Mesendoderm (in vitro differentiated cells): ENCODE measurements at regions not wholly inside any gene's neighbourhood (a gene's known extent, or its start where the extent isn't known, plus 50 kb on each side); places are given as distances from the start of the nearest gene placed in this dataset.
"Not testable (repeated sequence)": the region's sequence is repeated elsewhere in the genome, so short reads cannot be mapped to it uniquely, and the experiment has no call there.

Experiments used
- DNase-seq: peaks from one replicate; pipeline ENCODE4 v3.0.0; 2013
- H2AK5ac ChIP-seq: 2 replicates; pipeline ENCODE4 v1.6.1; 2013; ENCODE audit warnings: low read length, inconsistent platforms
- H2BK120ac ChIP-seq: 2 replicates; pipeline ENCODE4 v1.6.1; 2013; ENCODE audit warnings: low read depth, mild to moderate bottlenecking, low read length, moderate library complexity, mixed read lengths
- H2BK15ac ChIP-seq: replicated peaks from 2 replicates; pipeline ENCODE4 v1.6.1; 2013; ENCODE audit warnings: low read depth, mild to moderate bottlenecking, moderate library complexity
- H2BK5ac ChIP-seq: 2 replicates; pipeline ENCODE4 v1.6.1; 2013; ENCODE audit warnings: low read length, inconsistent platforms
- H3K18ac ChIP-seq: 2 replicates; pipeline ENCODE4 v1.6.1; 2013; ENCODE audit warnings: mild to moderate bottlenecking, low read length, mixed read lengths
- H3K23ac ChIP-seq: one replicate; pipeline ENCODE4 v1.6.1; 2013; ENCODE audit warnings: low read length
- H3K27ac ChIP-seq: 2 replicates; pipeline ENCODE4 v1.5.1; 2013; ENCODE audit warnings: low read depth, mild to moderate bottlenecking, inconsistent platforms, low read length, moderate library complexity
- H3K27me3 ChIP-seq: 2 replicates; pipeline ENCODE4 v1.6.1; 2013; ENCODE audit warnings: low read length, control low read depth, mild to moderate bottlenecking, inconsistent platforms; ENCODE audit not compliant: insufficient read depth, poor library complexity
- H3K36me3 ChIP-seq: 2 replicates; pipeline ENCODE4 v1.6.1; 2013; ENCODE audit warnings: low read length, inconsistent platforms; ENCODE audit not compliant: control insufficient read depth, insufficient read depth
- H3K4ac ChIP-seq: one replicate; pipeline ENCODE4 v1.6.1; 2013; ENCODE audit warnings: low read depth, mild to moderate bottlenecking, low read length, moderate library complexity
- H3K4me1 ChIP-seq: 2 replicates; pipeline ENCODE4 v1.6.1; 2013; ENCODE audit warnings: low read depth, low read length, inconsistent platforms; ENCODE audit not compliant: control insufficient read depth
- H3K4me2 ChIP-seq: 2 replicates; pipeline ENCODE4 v1.6.1; 2013; ENCODE audit warnings: low read length
- H3K4me3 ChIP-seq: 2 replicates; pipeline ENCODE4 v1.5.1; 2013; ENCODE audit warnings: mild to moderate bottlenecking, low read length
- H3K56ac ChIP-seq: one replicate; pipeline ENCODE4 v1.6.1; 2013; ENCODE audit warnings: low read length
- H3K79me1 ChIP-seq: 2 replicates; pipeline ENCODE4 v1.6.1; 2013; ENCODE audit warnings: low read length, inconsistent platforms
- H3K79me2 ChIP-seq: 2 replicates; pipeline ENCODE4 v1.6.1; 2013; ENCODE audit warnings: mild to moderate bottlenecking, low read length; ENCODE audit not compliant: control insufficient read depth, insufficient read depth
- H3K9ac ChIP-seq: 2 replicates; pipeline ENCODE4 v1.6.1; 2013; ENCODE audit warnings: low read length, inconsistent platforms
- H4K5ac ChIP-seq: one replicate; pipeline ENCODE4 v1.6.1; 2013; ENCODE audit warnings: low read length
- H4K8ac ChIP-seq: one replicate; pipeline ENCODE4 v1.6.1; 2013; ENCODE audit warnings: low read depth, mild to moderate bottlenecking, control low read depth, low read length, moderate library complexity
- WGBS: extraction: QIAGEN DNeasy Blood & Tissue Kit; methylation state at CpG from one replicate; pipeline ENCODE4 v1.1.7; 2013; ENCODE audit warnings: low lambda C conversion rate, missing lambda C conversion rate; ENCODE audit not compliant: insufficient coverage; ENCODE audit errors: extremely low coverage; 5-methylcytosine and 5-hydroxymethylcytosine counted together

DNA sequence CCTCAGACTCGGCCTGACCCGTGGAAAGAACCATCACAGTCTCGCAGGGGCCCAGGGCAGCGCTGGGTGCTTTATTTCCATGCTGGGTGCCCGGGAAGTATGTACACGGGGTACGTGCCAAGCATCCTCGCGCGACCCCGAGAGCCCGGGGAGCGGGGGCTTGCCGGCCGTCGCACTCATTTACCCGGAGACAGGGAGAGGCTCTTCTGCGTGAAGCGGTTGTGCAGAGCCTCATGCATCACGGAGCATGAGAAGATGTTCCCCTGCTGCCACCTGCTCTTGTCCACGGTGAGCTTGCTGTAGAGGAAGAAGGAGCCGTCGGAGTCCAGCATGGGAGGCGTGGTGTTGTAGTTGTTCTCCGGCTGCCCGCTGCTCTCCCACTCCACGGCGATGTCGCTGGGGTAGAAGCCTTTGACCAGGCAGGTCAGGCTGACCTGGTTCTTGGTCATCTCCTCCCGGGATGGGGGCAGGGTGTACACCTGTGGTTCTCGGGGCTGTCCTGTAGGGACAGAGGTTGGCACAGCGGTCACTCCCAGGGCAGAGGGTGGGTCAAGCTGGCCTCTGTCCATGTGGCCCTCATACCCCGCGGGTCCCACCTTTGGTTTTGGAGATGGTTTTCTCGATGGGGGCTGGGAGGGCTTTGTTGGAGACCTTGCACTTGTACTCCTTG lies 242.8 kb downstream of the TMEM121 start:
- not testable (repeated sequence) for H3K4ac ChIP-seq, H2BK120ac ChIP-seq, H2AK5ac ChIP-seq, DNase-seq, H4K8ac ChIP-seq, H3K36me3 ChIP-seq, H3K4me1 ChIP-seq, H2BK15ac ChIP-seq, H3K18ac ChIP-seq, H4K5ac ChIP-seq, H3K23ac ChIP-seq, H3K27me3 ChIP-seq, H3K79me1 ChIP-seq, H3K9ac ChIP-seq, H3K4me3 ChIP-seq, H3K27ac ChIP-seq, H2BK5ac ChIP-seq, H3K4me2 ChIP-seq, H3K79me2 ChIP-seq, H3K56ac ChIP-seq
- no CpG with 5 or more reads among the region's 35 CpGs for WGBS

GRCh38 chr14:105770619-105771216 lies 244.3 kb downstream of the TMEM121 start:
- H3K23ac ChIP-seq, H2BK15ac ChIP-seq, H3K36me3 ChIP-seq, H3K4me3 ChIP-seq, H3K18ac ChIP-seq, H3K79me1 ChIP-seq, H3K4me1 ChIP-seq, H3K27ac ChIP-seq, H2AK5ac ChIP-seq, H3K4ac ChIP-seq, H3K9ac ChIP-seq, H3K56ac ChIP-seq, H2BK120ac ChIP-seq, DNase-seq, H3K4me2 ChIP-seq, H3K27me3 ChIP-seq, H2BK5ac ChIP-seq, H4K8ac ChIP-seq, H4K5ac ChIP-seq, H3K79me2 ChIP-seq: not testable (repeated sequence)
- no CpG with 5 or more reads among the region's 14 CpGs for WGBS

DNA sequence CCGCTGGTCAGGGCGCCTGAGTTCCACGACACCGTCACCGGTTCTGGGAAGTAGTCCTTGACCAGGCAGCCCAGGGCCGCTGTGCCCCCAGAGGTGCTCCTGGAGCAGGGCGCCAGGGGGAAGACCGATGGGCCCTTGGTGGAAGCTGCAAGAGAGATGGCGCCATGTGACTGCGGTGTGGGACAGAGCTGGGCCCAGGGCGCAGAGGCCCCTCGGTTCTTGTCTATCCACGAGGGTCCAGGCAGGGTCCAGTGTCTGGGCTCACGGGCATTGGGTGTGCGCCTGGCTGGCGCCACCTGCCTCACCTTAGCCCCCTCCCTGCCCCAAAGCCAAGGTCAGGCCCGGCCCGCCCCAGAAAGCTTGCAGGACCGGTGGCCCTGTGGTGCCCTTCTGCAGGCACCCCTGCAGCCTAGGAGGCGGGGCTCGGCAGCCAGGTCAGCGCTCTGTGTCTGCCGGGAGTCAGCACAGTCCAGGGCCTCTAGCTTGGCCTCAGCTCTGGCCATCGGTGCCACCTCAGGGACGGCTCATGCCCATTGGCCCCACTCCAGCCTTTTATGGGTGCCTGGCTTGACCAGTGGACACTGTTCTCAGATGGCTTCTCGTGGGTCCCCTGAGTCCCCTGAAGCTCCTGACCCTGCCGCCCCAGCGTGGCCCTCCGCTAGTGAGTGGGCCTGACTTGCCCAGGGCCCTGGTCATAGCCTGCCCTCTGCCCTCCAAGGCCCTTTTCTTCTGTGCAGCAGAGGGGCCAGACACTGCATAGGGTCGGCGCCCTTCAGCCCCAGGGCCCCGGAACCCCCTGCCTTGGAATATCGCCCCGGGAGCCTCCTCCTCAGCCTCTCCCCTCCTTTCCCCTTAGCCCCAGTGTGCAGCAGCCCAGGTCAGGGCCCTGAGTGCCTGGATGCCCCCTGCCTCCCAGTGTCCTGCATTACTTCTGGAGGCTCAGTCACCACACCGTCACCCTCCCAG lies 245.2 kb downstream of the TMEM121 start:
- no CpG with 5 or more reads among the region's 35 CpGs for WGBS

GRCh38 chr14:105772710-105773250 lies 246.4 kb downstream of the TMEM121 start:
- DNase-seq, H3K36me3 ChIP-seq, H3K79me1 ChIP-seq, H3K79me2 ChIP-seq, H3K4me3 ChIP-seq, H3K27ac ChIP-seq, H2BK15ac ChIP-seq, H2BK120ac ChIP-seq, H3K18ac ChIP-seq, H3K56ac ChIP-seq, H3K4me1 ChIP-seq, H4K5ac ChIP-seq, H3K9ac ChIP-seq, H2AK5ac ChIP-seq, H2BK5ac ChIP-seq, H3K4ac ChIP-seq, H3K27me3 ChIP-seq, H3K23ac ChIP-seq, H3K4me2 ChIP-seq, H4K8ac ChIP-seq: not testable (repeated sequence)
- no CpG with 5 or more reads among the region's 11 CpGs for WGBS

More for the DNA sequence above, 245.2 kb downstream of the TMEM121 start:
- H4K8ac ChIP-seq, H3K4me3 ChIP-seq, H3K36me3 ChIP-seq, H2BK120ac ChIP-seq, H3K27me3 ChIP-seq, H2BK15ac ChIP-seq, H3K4me2 ChIP-seq, H3K9ac ChIP-seq, H3K79me1 ChIP-seq, H3K23ac ChIP-seq, DNase-seq, H4K5ac ChIP-seq, H3K56ac ChIP-seq, H3K79me2 ChIP-seq, H3K4me1 ChIP-seq, H3K18ac ChIP-seq, H2AK5ac ChIP-seq, H2BK5ac ChIP-seq, H3K4ac ChIP-seq, H3K27ac ChIP-seq: not testable (repeated sequence)

DNA sequence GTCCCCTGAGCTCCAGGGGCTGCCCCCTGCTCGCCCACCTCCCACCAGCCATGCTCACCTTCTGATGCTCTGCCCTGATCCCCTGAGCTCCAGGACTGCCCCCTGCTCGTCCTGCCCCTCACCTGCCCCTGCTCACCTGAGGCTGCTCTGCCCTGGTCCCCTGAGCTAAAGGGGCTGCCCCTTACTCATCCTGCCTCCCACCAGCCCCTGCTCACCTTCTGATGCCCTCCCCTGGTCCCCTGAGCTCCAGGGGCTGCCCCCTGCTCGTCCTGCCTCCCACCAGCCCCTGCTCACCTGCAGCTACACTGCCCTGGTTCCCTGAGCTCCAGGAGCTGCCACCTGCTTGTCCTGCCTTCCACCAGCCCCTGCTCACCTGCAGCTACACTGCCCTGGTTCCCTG lies 247.2 kb downstream of the TMEM121 start:
- DNase-seq: no peak
- no CpG with 5 or more reads among the region's 3 CpGs for WGBS
- no peak overlapping the region for H3K56ac ChIP-seq

More for the DNA sequence above, 247.2 kb downstream of the TMEM121 start:
- no peaks in the 10 kb centered on the region for H3K36me3 ChIP-seq
- no peak overlapping the region for H3K4ac ChIP-seq
- H3K27me3 ChIP-seq: no peaks in the 10 kb centered on the region
- H2BK15ac ChIP-seq: no peak overlapping the region
- H3K23ac ChIP-seq: no peak overlapping the region
- H3K79me2 ChIP-seq: no peaks in the 10 kb centered on the region
- no peaks in the 10 kb centered on the region for H3K79me1 ChIP-seq
- no peak overlapping the region for H4K5ac ChIP-seq
- no peak overlapping the region for H3K27ac ChIP-seq
- no peak overlapping the region for H2AK5ac ChIP-seq
- H3K4me2 ChIP-seq: no peak overlapping the region
- no peak overlapping the region for H4K8ac ChIP-seq
- no peak overlapping the region for H2BK5ac ChIP-seq
- H2BK120ac ChIP-seq: no peak overlapping the region
- H3K9ac ChIP-seq: no peak overlapping the region
- H3K4me1 ChIP-seq: no peaks in the 10 kb centered on the region
- no peak overlapping the region for H3K4me3 ChIP-seq
- no peak overlapping the region for H3K18ac ChIP-seq
